IMR-90 (cell line): ENCODE measurements at regions not wholly inside any gene's neighbourhood (a gene's known extent, or its start where the extent isn't known, plus 50 kb on each side); places are given as distances from the start of the nearest gene placed in this dataset.
A peak's percentile ranks its signal among the peaks of the same experiment; 100 is the strongest.

Experiments
- ATAC-seq: fragments of 200-7000 bp; cut with Tn5 transposase; 2 replicates; pipeline ENCODE4 v1.9.1; 2020; ENCODE audit warnings: low read depth, mild to moderate bottlenecking, moderate library complexity
- BruUV-seq: library from RNA; stranded (reverse); fragments of 400-500 nt; replicated peaks from 2 replicates; lab custom pipeline; 2021; lab: Mats Ljungman, UMichigan
- CTCF ChIA-PET: fragments of 300-600 bp; formaldehyde crosslinking; extraction: SDS; loops from one replicate; lab custom pipeline; 2021; ENCODE audit warnings: antibody characterized with exemption; lab: Yijun Ruan, JAX
- POLR2A ChIA-PET: fragments of 300-600 bp; sonication (Branson Sonifier 250); formaldehyde crosslinking; loops from one replicate; lab custom pipeline; 2022; ENCODE audit warnings: antibody characterized with exemption; ENCODE audit not compliant: unreplicated experiment; lab: Charles Lee
- DNase-seq: peaks from one replicate; pipeline ENCODE4 v3.0.0; 2013
- H2AFZ ChIP-seq: replicated peaks from 2 replicates; pipeline ENCODE3; 2013; ENCODE audit warnings: low read length, mild to moderate bottlenecking; ENCODE audit not compliant: poor library complexity
- H2AK5ac ChIP-seq: 2 replicates; pipeline ENCODE4 v1.6.1; 2013; ENCODE audit warnings: low read depth, low read length, inconsistent platforms
- H2AK9ac ChIP-seq: replicated peaks from 2 replicates; pipeline ENCODE3; 2013; ENCODE audit warnings: mild to moderate bottlenecking, low read depth, low read length, moderate library complexity; ENCODE audit not compliant: poor library complexity
- H2BK120ac ChIP-seq: 2 replicates; pipeline ENCODE4 v1.6.1; 2013; ENCODE audit warnings: low read depth, low read length, inconsistent platforms
- H2BK15ac ChIP-seq: 3 replicates; pipeline ENCODE4 v1.6.1; 2013; ENCODE audit warnings: low read depth, low read length, inconsistent platforms
- H2BK20ac ChIP-seq: 2 replicates; pipeline ENCODE4 v1.6.1; 2013; ENCODE audit warnings: low read depth, mild to moderate bottlenecking, inconsistent platforms, low read length, moderate library complexity
- H2BK5ac ChIP-seq: 2 replicates; pipeline ENCODE4 v1.6.1; 2013; ENCODE audit warnings: mild to moderate bottlenecking, low read depth, low read length, inconsistent platforms; ENCODE audit not compliant: poor library complexity, severe bottlenecking
- H3K14ac ChIP-seq: replicated peaks from 2 replicates; pipeline ENCODE4 v1.6.1; 2013; ENCODE audit warnings: low read depth, low read length, inconsistent platforms
- H3K18ac ChIP-seq: 2 replicates; pipeline ENCODE4 v1.6.1; 2013; ENCODE audit warnings: low read depth, low read length, control low read depth
- H3K23ac ChIP-seq: 2 replicates; pipeline ENCODE4 v1.6.1; 2013; ENCODE audit warnings: low read depth, low read length, inconsistent platforms
- H3K27ac ChIP-seq: 2 replicates; pipeline ENCODE4 v1.5.1; 2013; ENCODE audit warnings: mild to moderate bottlenecking, control low read depth, low read length; ENCODE audit not compliant: insufficient read depth
- H3K27me3 ChIP-seq: 2 replicates; pipeline ENCODE4 v1.6.1; 2013; ENCODE audit warnings: low read length; ENCODE audit not compliant: control insufficient read depth, insufficient read depth
- H3K36me3 ChIP-seq: 2 replicates; pipeline ENCODE4 v1.6.1; 2013; ENCODE audit warnings: low read length, mixed read lengths; ENCODE audit not compliant: control insufficient read depth, insufficient read depth
- H3K4ac ChIP-seq: 2 replicates; pipeline ENCODE4 v1.6.1; 2013; ENCODE audit warnings: low read depth, low read length, inconsistent platforms
- H3K4me1 ChIP-seq: 2 replicates; pipeline ENCODE4 v1.6.1; 2013; ENCODE audit warnings: low read length, mixed read lengths; ENCODE audit not compliant: control insufficient read depth, insufficient read depth
- H3K4me2 ChIP-seq: 2 replicates; pipeline ENCODE4 v1.6.1; 2013; ENCODE audit warnings: low read depth, mild to moderate bottlenecking, control low read depth, low read length, moderate library complexity
- H3K4me3 ChIP-seq: 2 replicates; pipeline ENCODE4 v1.5.1; 2013; ENCODE audit warnings: low read depth, mild to moderate bottlenecking, control low read depth, low read length, moderate library complexity; ENCODE audit not compliant: insufficient read depth
- H3K56ac ChIP-seq: 2 replicates; pipeline ENCODE4 v1.6.1; 2013; ENCODE audit warnings: low read length, inconsistent platforms; ENCODE audit not compliant: insufficient read depth; ENCODE audit errors: extremely low read depth
- H3K79me1 ChIP-seq, 2 experiments: 2 replicates each; pipeline ENCODE4 v1.6.1; 2013; ENCODE audit warnings: low read length in 2 of 2, inconsistent platforms in 1 of 2, low read depth in 1 of 2
- H3K9ac ChIP-seq: 2 replicates; pipeline ENCODE4 v1.6.1; 2013; ENCODE audit warnings: low read depth, low read length, control low read depth
- H3K9me1 ChIP-seq: 2 replicates; pipeline ENCODE4 v1.6.1; 2013; ENCODE audit warnings: low read length, inconsistent platforms; ENCODE audit not compliant: insufficient read depth
- H3K9me3 ChIP-seq: 2 replicates; pipeline ENCODE4 v1.6.1; 2013; ENCODE audit warnings: low read length; ENCODE audit not compliant: control insufficient read depth, insufficient read depth
- H4K20me1 ChIP-seq: 2 replicates; pipeline ENCODE4 v1.6.1; 2013; ENCODE audit warnings: low read length, inconsistent platforms; ENCODE audit not compliant: insufficient read depth
- H4K5ac ChIP-seq: 2 replicates; pipeline ENCODE4 v1.6.1; 2013; ENCODE audit warnings: mild to moderate bottlenecking, low read depth, low read length, control low read depth
- H4K8ac ChIP-seq, 2 experiments: 2 replicates each; pipeline ENCODE4 v1.6.1; 2013; ENCODE audit warnings: low read depth in 2 of 2, low read length in 2 of 2, control low read depth in 1 of 2, inconsistent platforms in 1 of 2
- H4K91ac ChIP-seq: 2 replicates; pipeline ENCODE4 v1.6.1; 2013; ENCODE audit warnings: low read depth, low read length, inconsistent platforms; ENCODE audit not compliant: insufficient read depth
- CEBPB ChIP-seq: IDR thresholded peaks from 2 replicates; pipeline ENCODE4 v1.6.1; 2012; ENCODE audit warnings: low read depth, low read length, improper control_type of control experiment
- CHD1 ChIP-seq: IDR thresholded peaks from 2 replicates; pipeline ENCODE4 v1.6.1; 2012; ENCODE audit warnings: low read depth, low read length, improper control_type of control experiment
- CTCF ChIP-seq: conservative IDR thresholded peaks from 2 replicates; pipeline ENCODE4 v1.5.1; 2012; ENCODE audit warnings: mild to moderate bottlenecking, low read depth, low read length, improper control_type of control experiment
- ELK1 ChIP-seq: fragments of 150-350 bp; IDR thresholded peaks from 2 replicates; pipeline ENCODE4 v1.6.1; 2016; ENCODE audit warnings: low read depth, mild to moderate bottlenecking, low read length, moderate library complexity, borderline replicate concordance
- FOS ChIP-seq: fragments of 150-350 bp; IDR thresholded peaks from 2 replicates; pipeline ENCODE4 v1.6.1; 2016; ENCODE audit warnings: low read depth, low read length
- MAZ ChIP-seq: IDR thresholded peaks from 2 replicates; pipeline ENCODE4 v1.6.1; 2012; ENCODE audit warnings: low read depth, mild to moderate bottlenecking, low read length, improper control_type of control experiment, moderate library complexity, borderline replicate concordance
- RAD21 ChIP-seq: IDR thresholded peaks from 2 replicates; pipeline ENCODE4 v1.6.1; 2012; ENCODE audit warnings: low read length, improper control_type of control experiment
- RCOR1 ChIP-seq: IDR thresholded peaks from 2 replicates; pipeline ENCODE4 v1.6.1; 2012; ENCODE audit warnings: mild to moderate bottlenecking, low read length, improper control_type of control experiment; ENCODE audit not compliant: insufficient replicate concordance
- RFX5 ChIP-seq: IDR thresholded peaks from 2 replicates; pipeline ENCODE4 v1.8.0; 2012; ENCODE audit warnings: low read depth, mild to moderate bottlenecking, low read length, moderate library complexity
- SMC3 ChIP-seq: fragments of 150-350 bp; IDR thresholded peaks from 2 replicates; pipeline ENCODE4 v1.6.1; 2016; ENCODE audit warnings: low read depth, mild to moderate bottlenecking, antibody characterized with exemption, low read length, moderate library complexity
- USF2 ChIP-seq: fragments of 150-350 bp; IDR thresholded peaks from 2 replicates; pipeline ENCODE4 v1.6.1; 2017; ENCODE audit warnings: mild to moderate bottlenecking, antibody characterized with exemption, low read length, low read depth
- WGBS, 2 experiments: methylation state at CpG; one replicate each; pipeline versions ENCODE4 v1.1.5 to v1.1.7; 2013; ENCODE audit warnings: missing lambda C conversion rate in 2 of 2; ENCODE audit not compliant: insufficient read length in 1 of 2; ENCODE audit errors: extremely low coverage in 2 of 2; 5-methylcytosine and 5-hydroxymethylcytosine counted together
- dilution Hi-C: fragments of 300-500 bp; cut with HindIII; formaldehyde crosslinking; loops from one replicate; pipeline ENCODE4 v1.14.3; 2018; ENCODE audit warnings: low sequenced_read_pairs; ENCODE audit not compliant: unreplicated experiment
- in situ Hi-C: fragments of 300-500 bp; cut with MboI; formaldehyde crosslinking; loops from 3 replicates; pipeline ENCODE4 v1.14.3; 2019; ENCODE audit warnings: low sequenced_read_pairs, inconsistent platforms, mixed read lengths
- intact Hi-C: fragments of 100-400 bp; cut with micrococcal nuclease; formaldehyde crosslinking; loops from 2 replicates; pipeline ENCODE4 v1.10.0; 2022

- H3K27me3 ChIP-seq = 0 out of 2 replicates have a peak, but pooled peaks cover 2% of the 10 kb centered on the region
- dilution Hi-C loops = no loop called here
- H2AFZ ChIP-seq = peak overlapping the region; percentile 9
- POLR2A ChIA-PET = no interaction called here
- CTCF ChIA-PET = no interaction called here
- H2BK15ac ChIP-seq = no peak overlapping the region; the same call in 2 of the 3 replicates
- no peak overlapping the region for H4K91ac ChIP-seq
- H3K4me3 ChIP-seq = no peak overlapping the region
- no peaks in the 10 kb centered on the region for H3K79me1 ChIP-seq
- H2BK5ac ChIP-seq = no peak overlapping the region
- intact Hi-C loops = no loop called here
- ATAC-seq (no peak), DNase-seq (peak; percentile 40)
- WGBS, 2 experiments = no CpG with 5 or more reads among the region's 5 CpGs
- H3K9me3 ChIP-seq = no peaks in the 10 kb centered on the region; the same call in 1 of the 2 replicates
- no peak overlapping the region for H3K9ac ChIP-seq
- no peak overlapping the region for H3K56ac ChIP-seq
- no peak overlapping the region for H3K23ac ChIP-seq
- H2AK9ac ChIP-seq = no peak overlapping the region
- no peaks in the 10 kb centered on the region for H3K36me3 ChIP-seq
- no peak overlapping the region for H2BK120ac ChIP-seq
- H3K18ac ChIP-seq = 0 out of 2 replicates have a peak overlapping the region, but pooled peaks have one; percentile 20
- H3K4me1 ChIP-seq = peaks cover 5% of the 10 kb centered on the region
- H2BK20ac ChIP-seq = no peak overlapping the region; the same call in 1 of the 2 replicates
- TF ChIP-seq FOS = no peak
- no peak for TF ChIP-seq MAZ
- TF ChIP-seq CHD1 = no peak
- TF ChIP-seq CEBPB = no peak
- TF ChIP-seq RCOR1 = no peak
- TF ChIP-seq CTCF = no peak
- no peak for TF ChIP-seq ELK1
- TF ChIP-seq RFX5 = no peak
- no peak for TF ChIP-seq USF2
- TF ChIP-seq RAD21 = no peak
- no peak for TF ChIP-seq SMC3
- H4K5ac ChIP-seq = no peak overlapping the region
- no peak overlapping the region for H3K4me2 ChIP-seq
- 0 out of 2 replicates have a peak, but pooled peaks cover 3% of the 10 kb centered on the region for H3K9me1 ChIP-seq
- H3K4ac ChIP-seq = no peak overlapping the region
- no TSS peak for BruUV-seq
- H2AK5ac ChIP-seq = peak overlapping the region; percentile 64
- in situ Hi-C loops = no loop called here
- H3K27ac ChIP-seq = no peak overlapping the region
- no peak overlapping the region for H4K8ac ChIP-seq
- H3K14ac ChIP-seq = 0 out of 2 replicates have a peak overlapping the region, but pooled peaks have one; percentile 1
- H4K20me1 ChIP-seq = no peaks in the 10 kb centered on the region
Measured at GRCh38 chr6:14540276-14540675, 422.7 kb downstream of the CD83 start.
